ENCODE measurements at regions not wholly inside any gene's neighbourhood (a gene's known extent, or its start where the extent isn't known, plus 50 kb on each side); places are given as distances from the start of the nearest gene placed in this dataset.
"Not testable (repeated sequence)": the region's sequence is repeated elsewhere in the genome, so short reads cannot be mapped to it uniquely, and the experiment has no call there.

GRCh38 chr7:73170902-73171301 is 85.1 kb upstream of the SPDYE9 start:
- H3K27ac ChIP-seq (ENCODE audit: insufficient read depth, low read length); H3K9me1 ChIP-seq (ENCODE audit: insufficient read depth, low read length); H2AK9ac ChIP-seq (replicated peaks; ENCODE audit: low read depth, low read length, poor library complexity); H3K4ac ChIP-seq (ENCODE audit: low read depth, low read length); H3K14ac ChIP-seq (replicated peaks; ENCODE audit: low read depth, low read length); H3K4me3 ChIP-seq (ENCODE audit: insufficient read depth, low read depth, low read length); H4K91ac ChIP-seq (ENCODE audit: insufficient read depth, low read depth, low read length); H2BK15ac ChIP-seq (ENCODE audit: low read depth, low read length); H3K36me3 ChIP-seq (ENCODE audit: control insufficient read depth, insufficient read depth, low read length); H3K18ac ChIP-seq (ENCODE audit: low read depth, low read length); H2BK5ac ChIP-seq (ENCODE audit: low read depth, low read length, poor library complexity, severe bottlenecking); POLR2A ChIA-PET (ENCODE audit: unreplicated experiment); intact Hi-C loops (cut with micrococcal nuclease); ATAC-seq (ENCODE audit: low read depth); H3K27me3 ChIP-seq (ENCODE audit: control insufficient read depth, insufficient read depth, low read length); H4K8ac ChIP-seq (ENCODE audit: low read depth in 2 of 2, low read length in 2 of 2); H2BK120ac ChIP-seq (ENCODE audit: low read depth, low read length); H3K9ac ChIP-seq (ENCODE audit: low read depth, low read length); H2BK20ac ChIP-seq (ENCODE audit: low read depth, low read length); H3K9me3 ChIP-seq (ENCODE audit: control insufficient read depth, insufficient read depth, low read length); BruUV-seq (replicated peaks); H3K4me1 ChIP-seq (ENCODE audit: control insufficient read depth, insufficient read depth, low read length); H4K5ac ChIP-seq (ENCODE audit: low read depth, low read length); H3K56ac ChIP-seq (ENCODE audit: extremely low read depth, insufficient read depth, low read length); CTCF ChIA-PET; H4K20me1 ChIP-seq (ENCODE audit: insufficient read depth, low read length); H3K79me1 ChIP-seq (ENCODE audit: low read depth in 1 of 2, low read length in 2 of 2); H3K23ac ChIP-seq (ENCODE audit: low read depth, low read length); in situ Hi-C loops (cut with MboI; ENCODE audit: low sequenced_read_pairs); DNase-seq; H2AFZ ChIP-seq (replicated peaks; ENCODE audit: low read length, poor library complexity); H2AK5ac ChIP-seq (ENCODE audit: low read depth, low read length); dilution Hi-C loops (cut with HindIII; ENCODE audit: low sequenced_read_pairs, unreplicated experiment); H3K4me2 ChIP-seq (ENCODE audit: low read depth, low read length): not testable (repeated sequence)
- WGBS, 2 experiments (ENCODE audit: extremely low coverage in 2 of 2, insufficient read length in 1 of 2) = no CpG with 5 or more reads among the region's 6 CpGs

- H3K27ac ChIP-seq (ENCODE audit: insufficient read depth, low read length); POLR2A ChIA-PET (ENCODE audit: unreplicated experiment); H3K27me3 ChIP-seq (ENCODE audit: control insufficient read depth, insufficient read depth, low read length); BruUV-seq (replicated peaks); H3K14ac ChIP-seq (replicated peaks; ENCODE audit: low read depth, low read length); H3K23ac ChIP-seq (ENCODE audit: low read depth, low read length); H3K9me1 ChIP-seq (ENCODE audit: insufficient read depth, low read length); dilution Hi-C loops (cut with HindIII; ENCODE audit: low sequenced_read_pairs, unreplicated experiment); ATAC-seq (ENCODE audit: low read depth); H3K4me1 ChIP-seq (ENCODE audit: control insufficient read depth, insufficient read depth, low read length); H3K4me2 ChIP-seq (ENCODE audit: low read depth, low read length); H4K5ac ChIP-seq (ENCODE audit: low read depth, low read length); H2BK20ac ChIP-seq (ENCODE audit: low read depth, low read length); H4K91ac ChIP-seq (ENCODE audit: insufficient read depth, low read depth, low read length); H2BK120ac ChIP-seq (ENCODE audit: low read depth, low read length); CTCF ChIA-PET; H3K9me3 ChIP-seq (ENCODE audit: control insufficient read depth, insufficient read depth, low read length); H3K79me1 ChIP-seq (ENCODE audit: low read depth in 1 of 2, low read length in 2 of 2); H3K4ac ChIP-seq (ENCODE audit: low read depth, low read length); H2AFZ ChIP-seq (replicated peaks; ENCODE audit: low read length, poor library complexity); H4K8ac ChIP-seq (ENCODE audit: low read depth in 2 of 2, low read length in 2 of 2); H3K36me3 ChIP-seq (ENCODE audit: control insufficient read depth, insufficient read depth, low read length); H4K20me1 ChIP-seq (ENCODE audit: insufficient read depth, low read length); H3K56ac ChIP-seq (ENCODE audit: extremely low read depth, insufficient read depth, low read length); DNase-seq; intact Hi-C loops (cut with micrococcal nuclease); H3K9ac ChIP-seq (ENCODE audit: low read depth, low read length); H3K4me3 ChIP-seq (ENCODE audit: insufficient read depth, low read depth, low read length); in situ Hi-C loops (cut with MboI; ENCODE audit: low sequenced_read_pairs); H2AK9ac ChIP-seq (replicated peaks; ENCODE audit: low read depth, low read length, poor library complexity); H2BK15ac ChIP-seq (ENCODE audit: low read depth, low read length); H2BK5ac ChIP-seq (ENCODE audit: low read depth, low read length, poor library complexity, severe bottlenecking); H3K18ac ChIP-seq (ENCODE audit: low read depth, low read length); H2AK5ac ChIP-seq (ENCODE audit: low read depth, low read length): not testable (repeated sequence)
- no CpG with 5 or more reads among the region's 5 CpGs for WGBS, 2 experiments (ENCODE audit: extremely low coverage in 2 of 2, insufficient read length in 1 of 2)
These were observed 84.6 kb upstream of the SPDYE9 start for GRCh38 chr7:73170415-73170814.

All from IMR-90 (cell line).